ENCODE measurements at regions not wholly inside any gene's neighbourhood (a gene's known extent, or its start where the extent isn't known, plus 50 kb on each side); places are given as distances from the start of the nearest gene placed in this dataset.

GRCh38 chr20:10864076-10864672 lies 190.4 kb upstream of the JAG1 start:
- no peak overlapping the region for H3K4me3 ChIP-seq (ENCODE audit: low read depth, poor library complexity, severe bottlenecking)
- DNase-seq (ENCODE audit: low spot score in 2 of 2), result peak in 1 of 2 donors; percentile 46
- WGBS, 2 donors, result 17 to 19% methylated on average over 8 of the region's 8 CpGs
- intact Hi-C loops (cut with DNase I; ENCODE audit: low total_unique reads), result no loop called here
- no peak for TF ChIP-seq CTCF (IDR thresholded peaks at IDR 0.05)
- TF ChIP-seq POLR2A (IDR thresholded peaks at IDR 0.05), result no peak

- DNase-seq (ENCODE audit: low spot score in 2 of 2), result no peak
- no peak overlapping the region for H3K4me3 ChIP-seq (ENCODE audit: low read depth, poor library complexity, severe bottlenecking)
- TF ChIP-seq CTCF (IDR thresholded peaks at IDR 0.05) (no peak), POLR2A (IDR thresholded peaks at IDR 0.05) (no peak)
- intact Hi-C loops (cut with DNase I; ENCODE audit: low total_unique reads), result no loop called here
- 92 to 97% methylated on average over 3 of the region's 3 CpGs for WGBS, 2 donors
Observed at GRCh38 chr20:10868299-10868698, 194.5 kb upstream of the JAG1 start.

- H3K4me3 ChIP-seq (ENCODE audit: low read depth, poor library complexity, severe bottlenecking), result no peak overlapping the region
- TF ChIP-seq CTCF (IDR thresholded peaks at IDR 0.05), result no peak
- TF ChIP-seq POLR2A (IDR thresholded peaks at IDR 0.05), result no peak
- 60 to 63% methylated on average over 4 of the region's 4 CpGs for WGBS, 2 donors
- intact Hi-C loops (cut with DNase I; ENCODE audit: low total_unique reads), result no loop called here
- DNase-seq (ENCODE audit: low spot score in 2 of 2), result no peak
Observed at GRCh38 chr20:10873026-10873425, 199.2 kb upstream of the JAG1 start.

GRCh38 chr20:10875653-10876052 lies 201.9 kb upstream of the JAG1 start:
- H3K4me3 ChIP-seq (ENCODE audit: low read depth, poor library complexity, severe bottlenecking), result no peak overlapping the region
- intact Hi-C loops (cut with DNase I; ENCODE audit: low total_unique reads), result no loop called here
- no peak for TF ChIP-seq CTCF (IDR thresholded peaks at IDR 0.05)
- TF ChIP-seq POLR2A (IDR thresholded peaks at IDR 0.05), result no peak
- DNase-seq (ENCODE audit: low spot score in 2 of 2), result no peak
- WGBS, 2 donors, result 61 to 66% methylated on average over 2 of the region's 2 CpGs

GRCh38 chr20:10876558-10876957 lies 202.8 kb upstream of the JAG1 start:
- no peak overlapping the region for H3K4me3 ChIP-seq (ENCODE audit: low read depth, poor library complexity, severe bottlenecking)
- intact Hi-C loops (cut with DNase I; ENCODE audit: low total_unique reads), result no loop called here
- TF ChIP-seq POLR2A (IDR thresholded peaks at IDR 0.05) (no peak), CTCF (IDR thresholded peaks at IDR 0.05) (no peak)
- WGBS, 2 donors, result 35 to 37% methylated on average over 1 of the region's 1 CpG
- DNase-seq (ENCODE audit: low spot score in 2 of 2), result no peak

GRCh38 chr20:10877342-10877741 lies 203.5 kb upstream of the JAG1 start:
- 49 to 55% methylated on average over 3 of the region's 3 CpGs for WGBS, 2 donors
- no peak for TF ChIP-seq POLR2A (IDR thresholded peaks at IDR 0.05)
- no peak for TF ChIP-seq CTCF (IDR thresholded peaks at IDR 0.05)
- no peak for DNase-seq (ENCODE audit: low spot score in 2 of 2)
- no peak overlapping the region for H3K4me3 ChIP-seq (ENCODE audit: low read depth, poor library complexity, severe bottlenecking)
- intact Hi-C loops (cut with DNase I; ENCODE audit: low total_unique reads), result no loop called here

Measured in lower leg skin (tissue), 4 donors.